ENCODE measurements at regions not wholly inside any gene's neighbourhood (a gene's known extent, or its start where the extent isn't known, plus 50 kb on each side); places are given as distances from the start of the nearest gene placed in this dataset.
A peak's percentile ranks its signal among the peaks of the same experiment; 100 is the strongest.

DNA sequence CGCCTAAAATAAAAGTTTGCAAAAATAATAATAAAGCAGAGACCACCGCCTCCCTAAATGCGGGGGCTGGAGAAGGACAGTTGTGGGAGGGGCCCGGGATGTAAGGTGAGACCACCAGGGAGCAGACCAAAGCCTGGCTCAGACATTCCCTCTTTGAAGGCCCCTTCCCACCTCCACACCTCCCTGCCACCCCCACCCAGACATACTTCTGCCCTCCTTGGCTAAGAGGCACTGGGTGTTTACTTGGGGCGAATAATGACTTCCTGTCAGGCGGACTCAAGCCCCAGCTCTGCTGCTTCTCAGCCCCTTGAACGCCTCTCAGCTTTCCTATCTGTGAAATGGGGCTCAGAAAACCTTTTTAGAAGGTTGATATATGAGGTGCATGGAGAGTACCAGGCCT, 58.8 kb upstream of the GGTA1 start:
- Histone ChIP-seq H3K36me3 (ENCODE audit: control insufficient read depth in 4 of 4, insufficient read depth in 4 of 4, low read length in 3 of 4) (no peaks in the 10 kb centered on the region), H3K4me1 (ENCODE audit: control extremely low read depth in 1 of 4, control insufficient read depth in 4 of 4, insufficient read depth in 4 of 4, low read length in 3 of 4) (peaks cover 0 to 35% (median 25%) of the 10 kb centered on the region in 4 experiments), H3K27me3 (replicated peaks in 2 of 5; ENCODE audit: control insufficient read depth in 4 of 5, insufficient read depth in 5 of 5, low read length in 4 of 5) (no peaks in the 10 kb centered on the region), H3K9me3 (ENCODE audit: control extremely low read depth in 1 of 5, control insufficient read depth in 4 of 5, insufficient read depth in 2 of 5, low read depth in 1 of 5, low read length in 4 of 5) (no peaks in the 10 kb centered on the region), H3K4me3 (ENCODE audit: control insufficient read depth in 1 of 7, extremely low read depth in 1 of 7, insufficient read depth in 4 of 7, low read depth in 2 of 7, low read length in 6 of 7) (peak overlapping the region in 1 of 7 experiments; percentile 30), H3K27ac (ENCODE audit: insufficient read depth in 1 of 2, low read depth in 1 of 2, low read length in 2 of 2, poor library complexity in 1 of 2, severe bottlenecking in 2 of 2) (no peak overlapping the region)
- WGBS (ENCODE audit: insufficient coverage) = 47% methylated on average over 2 of the region's 7 CpGs
- ChIA-PET CTCF (interaction anchor here (1.0 to 2.2 kb wide), 7 partner anchors 9 to 125 kb away, joined by 3 to 6 read pairs (median 4); no protein-coding TSS in a partner anchor), POLR2A (interaction anchor here (0.6 to 1.0 kb wide), 2 partner anchors 10 to 21 kb away, joined by 3 read pairs; no protein-coding TSS in a partner anchor)
- peak in 2 of 3 donors; percentile 30 to 46 for DNase-seq

DNA sequence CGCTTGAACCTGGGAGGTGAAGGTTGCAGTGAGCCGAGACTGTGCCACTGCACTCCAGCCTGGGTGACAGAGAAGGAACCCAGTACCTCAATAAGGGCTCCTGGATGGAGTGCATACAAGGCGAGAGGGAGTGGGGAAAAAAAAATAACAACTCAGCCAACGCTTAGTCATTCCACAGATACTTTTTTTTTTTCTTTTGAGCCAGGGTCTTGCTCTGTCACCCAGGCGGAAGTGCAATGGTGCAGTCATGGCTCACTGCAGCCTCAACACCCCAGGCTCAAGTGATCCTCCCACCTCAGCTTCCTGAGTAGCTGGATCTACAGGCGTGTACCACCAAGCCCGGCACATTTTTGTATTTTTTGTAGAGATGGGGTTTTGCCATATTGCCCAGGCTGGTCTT, 59.5 kb upstream of the GGTA1 start:
- Histone ChIP-seq H3K4me3 (ENCODE audit: control insufficient read depth in 1 of 7, extremely low read depth in 1 of 7, insufficient read depth in 4 of 7, low read depth in 2 of 7, low read length in 6 of 7) (no peak overlapping the region), H3K27ac (ENCODE audit: insufficient read depth in 1 of 2, low read depth in 1 of 2, low read length in 2 of 2, poor library complexity in 1 of 2, severe bottlenecking in 2 of 2) (no peak overlapping the region), H3K27me3 (replicated peaks in 2 of 5; ENCODE audit: control insufficient read depth in 4 of 5, insufficient read depth in 5 of 5, low read length in 4 of 5) (no peaks in the 10 kb centered on the region), H3K36me3 (ENCODE audit: control insufficient read depth in 4 of 4, insufficient read depth in 4 of 4, low read length in 3 of 4) (no peaks in the 10 kb centered on the region), H3K9me3 (ENCODE audit: control extremely low read depth in 1 of 5, control insufficient read depth in 4 of 5, insufficient read depth in 2 of 5, low read depth in 1 of 5, low read length in 4 of 5) (no peaks in the 10 kb centered on the region), H3K4me1 (ENCODE audit: control extremely low read depth in 1 of 4, control insufficient read depth in 4 of 4, insufficient read depth in 4 of 4, low read length in 3 of 4) (peaks cover 0 to 34% (median 25%) of the 10 kb centered on the region in 4 experiments)
- CTCF ChIA-PET = interaction anchor here (0.6 to 2.2 kb wide), 6 partner anchors 9 to 102 kb away, joined by 3 to 6 read pairs (median 4); no protein-coding TSS in a partner anchor
- DNase-seq = peak; percentile 70 to 89 (median 87)
- WGBS (ENCODE audit: insufficient coverage) = 64% methylated on average over 4 of the region's 7 CpGs
- POLR2A ChIA-PET = interaction anchor here (0.6 to 0.7 kb wide), 2 partner anchors 13 to 22 kb away, joined by 3 to 9 read pairs; no protein-coding TSS in a partner anchor

DNA sequence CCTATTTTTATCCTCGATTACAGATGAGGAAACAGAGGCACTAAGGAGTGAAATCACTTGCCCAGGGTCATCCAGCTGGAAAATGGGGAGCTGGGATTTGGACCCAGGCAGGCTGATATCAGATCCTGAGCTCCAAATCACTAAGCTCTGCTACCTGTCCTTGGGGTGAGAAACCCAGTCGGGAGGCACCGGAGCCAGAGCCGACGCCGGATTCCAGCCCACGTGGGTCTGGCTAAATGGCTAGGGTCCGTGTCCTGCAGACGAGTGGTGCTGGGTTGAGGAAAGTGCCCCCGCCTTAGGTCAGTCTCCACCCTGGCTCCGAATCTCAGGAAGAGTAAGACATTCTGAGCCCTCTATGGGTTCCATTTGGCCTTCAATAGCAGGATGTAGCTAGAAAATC, 61.3 kb upstream of the GGTA1 start:
- 98% methylated on average over 11 of the region's 11 CpGs for WGBS (ENCODE audit: insufficient coverage)
- Histone ChIP-seq H3K27me3 (replicated peaks in 2 of 5; ENCODE audit: control insufficient read depth in 4 of 5, insufficient read depth in 5 of 5, low read length in 4 of 5) (no peaks in the 10 kb centered on the region), H3K4me3 (ENCODE audit: control insufficient read depth in 1 of 7, extremely low read depth in 1 of 7, insufficient read depth in 4 of 7, low read depth in 2 of 7, low read length in 6 of 7) (no peak overlapping the region), H3K4me1 (ENCODE audit: control extremely low read depth in 1 of 4, control insufficient read depth in 4 of 4, insufficient read depth in 4 of 4, low read length in 3 of 4) (peaks cover 0 to 31% (median 25%) of the 10 kb centered on the region in 4 experiments), H3K36me3 (ENCODE audit: control insufficient read depth in 4 of 4, insufficient read depth in 4 of 4, low read length in 3 of 4) (no peaks in the 10 kb centered on the region), H3K27ac (ENCODE audit: insufficient read depth in 1 of 2, low read depth in 1 of 2, low read length in 2 of 2, poor library complexity in 1 of 2, severe bottlenecking in 2 of 2) (no peak overlapping the region), H3K9me3 (ENCODE audit: control extremely low read depth in 1 of 5, control insufficient read depth in 4 of 5, insufficient read depth in 2 of 5, low read depth in 1 of 5, low read length in 4 of 5) (no peaks in the 10 kb centered on the region)
- no peak for DNase-seq
- POLR2A ChIA-PET = no interaction called here
- CTCF ChIA-PET = interaction anchor here (0.6 to 2.0 kb wide), 6 partner anchors 10 to 58 kb away, joined by 3 to 7 read pairs (median 3); no protein-coding TSS in a partner anchor

DNA sequence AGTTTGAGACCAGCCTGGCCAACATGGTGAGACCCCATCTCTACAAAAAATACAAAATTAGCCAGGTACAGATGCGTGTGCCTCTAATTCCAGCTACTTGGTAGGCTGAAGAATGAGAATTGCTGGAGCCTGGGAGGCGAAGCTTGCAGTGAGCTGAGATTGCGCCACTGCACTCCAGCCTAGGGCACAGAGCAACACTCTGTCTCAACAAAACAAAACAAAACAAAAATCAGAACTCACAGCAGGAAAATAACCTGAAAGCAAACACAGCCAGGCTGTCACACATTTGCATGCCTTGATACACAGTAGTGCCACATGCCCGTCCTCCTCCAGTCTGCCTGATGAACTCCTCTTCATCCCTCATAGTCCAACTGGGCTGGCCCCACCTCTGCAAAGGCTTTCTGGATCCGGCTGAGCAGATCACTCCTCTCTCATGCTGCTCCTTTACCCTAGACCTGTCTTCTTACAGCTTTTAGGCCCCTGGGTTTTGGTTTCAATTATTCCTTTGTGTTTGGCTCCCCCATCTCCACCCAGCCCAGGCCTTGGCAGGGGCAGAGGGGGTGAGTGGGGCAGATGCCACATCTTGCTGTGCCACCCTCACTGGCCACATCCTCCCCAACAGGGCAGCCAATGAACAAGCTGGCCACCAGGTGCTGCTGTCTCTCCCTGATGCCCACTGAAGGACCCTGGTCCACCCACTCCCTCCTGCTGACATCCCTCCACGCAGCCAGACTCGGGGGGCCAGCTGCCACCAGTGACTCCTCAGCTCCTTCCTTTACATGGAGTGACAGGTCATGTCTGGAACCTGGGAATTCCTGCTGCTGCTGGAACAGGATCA, 62.0 kb upstream of the GGTA1 start:
- no peak for DNase-seq
- Histone ChIP-seq H3K27ac (ENCODE audit: insufficient read depth in 1 of 2, low read depth in 1 of 2, low read length in 2 of 2, poor library complexity in 1 of 2, severe bottlenecking in 2 of 2) (no peak overlapping the region), H3K36me3 (ENCODE audit: control insufficient read depth in 4 of 4, insufficient read depth in 4 of 4, low read length in 3 of 4) (no peaks in the 10 kb centered on the region), H3K27me3 (replicated peaks in 2 of 5; ENCODE audit: control insufficient read depth in 4 of 5, insufficient read depth in 5 of 5, low read length in 4 of 5) (no peaks in the 10 kb centered on the region), H3K4me1 (ENCODE audit: control extremely low read depth in 1 of 4, control insufficient read depth in 4 of 4, insufficient read depth in 4 of 4, low read length in 3 of 4) (peaks cover 0 to 28% (median 24%) of the 10 kb centered on the region in 4 experiments), H3K9me3 (ENCODE audit: control extremely low read depth in 1 of 5, control insufficient read depth in 4 of 5, insufficient read depth in 2 of 5, low read depth in 1 of 5, low read length in 4 of 5) (no peaks in the 10 kb centered on the region), H3K4me3 (ENCODE audit: control insufficient read depth in 1 of 7, extremely low read depth in 1 of 7, insufficient read depth in 4 of 7, low read depth in 2 of 7, low read length in 6 of 7) (no peak overlapping the region)
- WGBS (ENCODE audit: insufficient coverage) = 98% methylated on average over 6 of the region's 7 CpGs
- ChIA-PET CTCF (interaction anchor here (0.6 to 2.0 kb wide), 13 partner anchors 10 to 301 kb away, joined by 3 to 7 read pairs (median 3); no protein-coding TSS in a partner anchor), POLR2A (no interaction called here)

DNA sequence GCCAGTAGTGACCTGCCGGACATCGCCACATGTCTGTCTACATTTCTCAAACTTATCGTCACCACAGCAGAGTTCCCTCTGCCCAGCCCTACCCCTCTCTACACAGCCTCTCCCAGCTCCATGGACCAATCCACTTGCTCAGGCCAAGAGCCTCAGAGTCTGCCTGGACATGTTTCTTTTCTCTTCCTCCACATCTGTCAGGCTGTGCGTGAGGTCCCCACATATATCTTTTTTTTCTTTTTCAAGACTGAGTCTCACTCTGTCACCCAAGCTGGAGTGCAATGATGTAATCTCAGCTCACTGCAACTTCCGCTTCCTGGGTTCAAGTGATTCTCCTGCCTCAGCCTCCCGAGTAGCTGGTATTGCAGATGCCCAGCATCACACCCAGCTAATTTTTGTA, 62.7 kb upstream of the GGTA1 start:
- WGBS (ENCODE audit: insufficient coverage) = 97% methylated on average over 6 of the region's 6 CpGs
- Histone ChIP-seq H3K27ac (ENCODE audit: insufficient read depth in 1 of 2, low read depth in 1 of 2, low read length in 2 of 2, poor library complexity in 1 of 2, severe bottlenecking in 2 of 2) (no peak overlapping the region), H3K27me3 (replicated peaks in 2 of 5; ENCODE audit: control insufficient read depth in 4 of 5, insufficient read depth in 5 of 5, low read length in 4 of 5) (no peaks in the 10 kb centered on the region), H3K4me3 (ENCODE audit: control insufficient read depth in 1 of 7, extremely low read depth in 1 of 7, insufficient read depth in 4 of 7, low read depth in 2 of 7, low read length in 6 of 7) (no peak overlapping the region), H3K9me3 (ENCODE audit: control extremely low read depth in 1 of 5, control insufficient read depth in 4 of 5, insufficient read depth in 2 of 5, low read depth in 1 of 5, low read length in 4 of 5) (no peaks in the 10 kb centered on the region), H3K4me1 (ENCODE audit: control extremely low read depth in 1 of 4, control insufficient read depth in 4 of 4, insufficient read depth in 4 of 4, low read length in 3 of 4) (peaks cover 0 to 26% (median 23%) of the 10 kb centered on the region in 4 experiments), H3K36me3 (ENCODE audit: control insufficient read depth in 4 of 4, insufficient read depth in 4 of 4, low read length in 3 of 4) (no peaks in the 10 kb centered on the region)
- no peak for DNase-seq
- ChIA-PET CTCF (interaction anchor here (0.6 to 2.0 kb wide), 10 partner anchors 9 to 300 kb away, joined by 3 to 7 read pairs (median 4); no protein-coding TSS in a partner anchor), POLR2A (no interaction called here)

DNA sequence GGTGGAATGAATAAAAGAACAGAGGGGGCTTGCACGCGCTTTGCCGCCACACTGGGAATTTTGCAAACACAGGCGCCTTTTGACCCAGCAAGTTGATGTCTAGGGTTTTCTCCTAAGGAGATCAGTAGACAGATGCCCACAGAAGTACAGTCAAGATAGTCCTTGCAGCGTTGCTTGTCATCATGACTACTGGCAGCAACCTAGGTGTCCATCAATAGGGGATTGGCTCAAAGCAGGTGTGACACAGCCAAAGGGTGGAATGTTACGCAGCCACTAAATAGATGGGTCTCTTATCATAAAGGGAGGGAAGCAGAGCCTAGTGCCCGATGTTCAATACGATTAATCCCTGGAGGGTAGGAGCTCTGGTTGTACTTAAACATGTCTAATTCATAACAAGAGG, 63.8 kb upstream of the GGTA1 start:
- H3K36me3 ChIP-seq (ENCODE audit: control insufficient read depth in 4 of 4, insufficient read depth in 4 of 4, low read length in 3 of 4) = no peaks in the 10 kb centered on the region
- H3K4me1 ChIP-seq (ENCODE audit: control extremely low read depth in 1 of 4, control insufficient read depth in 4 of 4, insufficient read depth in 4 of 4, low read length in 3 of 4) = peaks cover 0 to 26% (median 19%) of the 10 kb centered on the region in 4 experiments
- no peak overlapping the region for H3K4me3 ChIP-seq (ENCODE audit: control insufficient read depth in 1 of 7, extremely low read depth in 1 of 7, insufficient read depth in 4 of 7, low read depth in 2 of 7, low read length in 6 of 7)
- no peak for DNase-seq
- H3K27me3 ChIP-seq (replicated peaks in 2 of 5; ENCODE audit: control insufficient read depth in 4 of 5, insufficient read depth in 5 of 5, low read length in 4 of 5) = no peaks in the 10 kb centered on the region
- H3K9me3 ChIP-seq (ENCODE audit: control extremely low read depth in 1 of 5, control insufficient read depth in 4 of 5, insufficient read depth in 2 of 5, low read depth in 1 of 5, low read length in 4 of 5) = no peaks in the 10 kb centered on the region
- CTCF ChIA-PET = interaction anchor here (2.0 kb wide), 1 partner anchor 57 kb away, joined by 7 read pairs; no protein-coding TSS in a partner anchor
- POLR2A ChIA-PET = no interaction called here
- WGBS (ENCODE audit: insufficient coverage) = 100% methylated on average over 5 of the region's 8 CpGs
- H3K27ac ChIP-seq (ENCODE audit: insufficient read depth in 1 of 2, low read depth in 1 of 2, low read length in 2 of 2, poor library complexity in 1 of 2, severe bottlenecking in 2 of 2) = no peak overlapping the region
